Erythroblast (primary cell): ENCODE measurements at regions not wholly inside any gene's neighbourhood (a gene's known extent, or its start where the extent isn't known, plus 50 kb on each side); places are given as distances from the start of the nearest gene placed in this dataset.
A peak's percentile ranks its signal among the peaks of the same experiment; 100 is the strongest.
"Not testable (repeated sequence)": the region's sequence is repeated elsewhere in the genome, so short reads cannot be mapped to it uniquely, and the experiment has no call there.

ENCODE experiments used
- DNase-seq, 2 experiments: peaks; one replicate each; lab custom pipeline; 2025; lab: John Stamatoyannopoulos, UW
- GATA1 ChIP-seq: IDR thresholded peaks from 2 replicates; pipeline ENCODE4 v1.6.1; 2011; ENCODE audit warnings: low read depth, mild to moderate bottlenecking, control low read depth, low read length, moderate library complexity
- POLR2A ChIP-seq: IDR thresholded peaks from 2 replicates; pipeline ENCODE4 v1.6.1; 2011; ENCODE audit warnings: mild to moderate bottlenecking, low read length

DNA sequence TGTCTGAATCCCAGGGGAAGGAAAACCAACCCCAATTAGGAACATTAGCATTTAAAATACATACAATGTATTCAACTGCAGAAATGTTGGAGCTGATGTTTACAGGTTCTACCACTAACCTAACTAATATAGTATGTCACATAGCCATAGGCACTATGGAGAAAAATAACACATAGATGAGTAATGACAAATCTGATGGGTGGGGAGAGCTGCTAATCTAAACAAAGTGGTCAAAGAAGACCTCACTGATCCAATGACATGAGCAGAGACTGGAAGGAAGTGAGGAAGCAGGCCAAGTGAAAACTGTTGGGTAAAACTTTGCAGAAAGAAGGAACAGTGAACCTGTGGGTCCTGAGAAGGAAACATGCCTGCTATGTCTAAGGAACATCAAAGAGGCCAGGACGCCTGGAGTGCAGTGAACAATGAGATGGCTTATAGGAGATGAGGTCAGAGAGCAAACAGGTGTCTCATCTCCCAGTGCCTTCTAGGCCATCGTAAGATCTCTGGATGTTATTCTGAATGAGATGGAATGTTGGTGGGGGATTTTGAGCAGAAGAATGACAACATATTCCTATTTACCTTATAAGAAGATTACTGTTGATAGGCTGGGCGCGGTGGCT, 135.7 kb downstream of the ALDH8A1 start:
- DNase-seq, result no peak

DNA sequence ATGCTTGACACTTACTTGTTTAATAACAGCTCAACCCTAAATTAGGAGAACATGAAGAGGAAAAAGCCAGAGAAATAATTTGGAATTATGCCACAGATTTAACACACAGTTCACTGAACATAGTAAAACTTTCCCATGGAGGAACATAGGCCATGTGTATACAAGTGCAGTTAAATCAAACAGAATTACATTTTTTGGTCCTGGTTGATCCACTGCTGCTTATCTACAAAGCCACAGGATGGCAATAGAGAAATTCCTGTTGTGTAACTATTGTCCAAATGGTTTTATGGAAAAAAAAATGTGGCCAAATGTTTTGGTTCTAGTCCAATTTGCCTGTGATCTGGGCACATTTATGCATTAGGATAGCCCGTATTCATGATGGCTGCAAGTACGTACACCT, 136.8 kb downstream of the ALDH8A1 start:
- DNase-seq, result no peak
- TF ChIP-seq GATA1, result no peak
- TF ChIP-seq POLR2A, result no peak

More for the DNA sequence above, 135.7 kb downstream of the ALDH8A1 start:
- TF ChIP-seq GATA1 (no peak), POLR2A (no peak)

DNA sequence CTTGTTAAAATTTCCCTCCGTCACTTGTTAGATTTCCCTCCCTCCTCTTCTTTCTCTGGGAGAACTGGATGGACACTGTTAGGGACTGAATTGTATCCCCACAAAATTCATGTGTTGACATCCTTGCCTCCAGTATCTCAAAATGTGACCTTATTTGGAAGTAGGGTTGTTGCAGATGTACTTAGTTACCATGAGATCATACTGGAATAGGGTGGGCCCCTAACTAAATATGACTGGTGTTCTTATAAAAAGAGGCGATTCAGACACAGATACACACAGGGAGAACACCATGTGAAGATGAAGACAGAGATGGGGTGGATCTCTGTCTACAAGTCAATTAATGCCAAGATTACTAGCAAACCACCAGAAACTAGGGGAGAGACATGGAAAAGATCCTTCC, 139.5 kb downstream of the ALDH8A1 start:
- DNase-seq, result no peak

DNA sequence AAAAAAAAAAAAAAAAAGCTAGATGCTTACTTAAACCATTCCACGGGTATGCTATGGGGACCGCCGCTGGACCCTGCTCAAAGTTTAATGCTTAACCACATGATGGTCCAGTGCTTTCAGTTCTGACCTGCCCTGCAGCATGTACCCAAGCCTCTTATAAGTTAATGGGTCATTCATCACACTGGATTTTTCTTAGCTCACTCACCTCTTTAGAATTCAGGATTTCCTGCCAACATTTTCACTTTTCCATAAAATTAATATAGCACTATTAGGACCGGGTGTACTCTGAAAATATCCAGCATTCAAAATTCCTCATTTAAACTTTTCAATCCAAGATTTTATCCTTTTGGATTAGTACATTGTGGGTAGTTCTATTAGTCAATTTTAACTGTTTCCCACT, 140.8 kb downstream of the ALDH8A1 start:
- no peak for DNase-seq
- no peak for TF ChIP-seq GATA1
- TF ChIP-seq POLR2A, result no peak

More for the DNA sequence above, 139.5 kb downstream of the ALDH8A1 start:
- no peak for TF ChIP-seq GATA1

DNA sequence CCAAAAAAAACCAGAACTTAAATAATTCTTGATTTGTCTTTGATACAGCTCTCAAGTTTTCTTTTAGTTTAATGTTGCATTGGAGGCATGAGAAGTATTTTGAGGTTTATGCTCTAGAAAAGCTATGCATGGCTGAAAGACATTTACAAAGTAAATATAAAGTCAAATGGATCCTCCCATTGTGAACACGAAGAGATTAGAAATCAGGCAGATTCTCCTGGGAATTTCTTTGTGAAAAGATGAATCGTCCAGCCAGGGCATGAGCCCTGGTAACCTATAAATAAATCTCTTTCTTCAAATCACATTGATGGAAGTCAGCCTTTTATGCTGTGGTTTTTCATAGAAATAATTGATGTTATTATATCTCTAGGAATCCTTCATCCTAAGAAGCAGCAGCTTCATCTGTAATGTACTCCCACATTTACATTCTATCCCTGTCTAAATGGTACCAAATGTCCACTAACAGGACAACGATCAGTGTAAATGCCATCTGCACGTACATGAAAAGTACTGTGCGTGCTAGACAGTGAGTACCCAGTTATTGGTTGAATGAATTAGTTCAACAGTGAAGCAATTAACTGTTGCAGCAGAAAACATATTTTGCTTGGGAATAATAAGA, 143.6 kb downstream of the ALDH8A1 start:
- no peak for TF ChIP-seq GATA1
- TF ChIP-seq POLR2A, result no peak
- DNase-seq, result no peak

DNA sequence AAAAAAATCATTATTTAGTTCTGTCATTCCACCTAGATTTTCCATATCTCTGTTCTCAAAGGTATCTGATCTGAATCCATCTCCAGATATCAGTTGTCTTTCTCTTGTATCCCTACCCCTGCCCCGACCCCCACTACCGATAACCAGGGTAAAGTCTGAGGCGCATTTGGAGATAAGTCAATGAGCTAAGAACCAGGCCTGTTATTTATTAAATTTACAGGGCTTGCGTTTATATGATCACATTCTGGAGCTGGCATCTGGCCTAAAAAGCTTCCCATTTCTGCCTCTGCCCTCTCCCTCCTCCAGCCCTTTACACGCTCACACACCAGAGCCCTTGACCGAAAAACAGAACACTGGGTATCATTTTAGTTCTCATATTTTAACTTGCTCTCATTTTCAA, 144.7 kb downstream of the ALDH8A1 start:
- TF ChIP-seq GATA1, result no peak
- no peak for TF ChIP-seq POLR2A
- DNase-seq, result no peak

DNA sequence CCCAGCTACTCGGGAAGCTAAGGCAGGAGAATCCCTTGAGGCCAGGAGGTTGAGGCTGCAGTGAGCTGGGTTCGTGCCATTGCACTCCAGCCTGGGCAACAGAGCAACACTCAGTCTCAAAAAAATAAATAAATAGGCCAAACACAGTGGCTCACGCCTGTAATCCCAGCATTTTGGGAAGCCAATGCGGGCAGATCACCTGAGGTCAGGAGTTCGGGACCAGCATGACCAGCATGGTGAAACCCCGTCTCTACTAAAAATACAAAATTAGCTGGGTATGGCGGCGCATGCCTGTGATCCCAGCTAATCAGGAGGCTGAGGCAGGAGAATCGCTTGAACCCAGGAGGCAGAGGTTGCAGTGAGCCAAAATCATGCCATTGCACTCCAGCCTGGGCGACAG, 145.6 kb downstream of the ALDH8A1 start:
- not testable (repeated sequence) for DNase-seq

DNA sequence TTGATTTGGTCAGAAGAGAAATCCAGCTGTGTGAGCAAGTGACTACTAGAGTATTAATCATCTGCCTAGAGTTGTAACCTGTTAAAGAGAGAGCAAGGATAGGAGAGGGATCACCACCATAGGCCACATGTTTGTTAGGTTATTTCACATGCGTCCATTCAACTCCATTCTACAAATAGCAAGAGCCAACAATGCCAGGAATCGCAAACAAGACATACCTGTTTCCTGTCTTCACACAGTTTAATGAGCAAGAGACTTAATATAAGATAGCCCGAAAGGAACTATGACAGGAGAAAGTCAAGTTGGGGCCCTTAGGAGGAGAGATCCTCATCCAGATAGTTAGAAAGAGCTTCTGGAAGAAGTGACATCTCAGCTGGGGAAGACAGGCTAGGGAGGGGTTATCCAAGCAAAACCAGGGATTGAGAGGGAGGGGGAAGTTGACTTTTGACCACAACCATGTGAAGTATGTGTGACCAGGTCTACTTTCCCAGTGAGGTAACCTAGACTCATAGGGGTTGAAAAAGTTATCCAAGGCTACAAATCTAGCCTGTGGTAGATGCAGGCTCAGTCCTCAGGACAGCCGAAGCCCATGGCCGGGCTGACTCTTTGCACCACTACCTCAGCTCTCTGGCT, 147.4 kb downstream of the ALDH8A1 start:
- DNase-seq, result no peak
- TF ChIP-seq GATA1 (no peak), POLR2A (no peak)

DNA sequence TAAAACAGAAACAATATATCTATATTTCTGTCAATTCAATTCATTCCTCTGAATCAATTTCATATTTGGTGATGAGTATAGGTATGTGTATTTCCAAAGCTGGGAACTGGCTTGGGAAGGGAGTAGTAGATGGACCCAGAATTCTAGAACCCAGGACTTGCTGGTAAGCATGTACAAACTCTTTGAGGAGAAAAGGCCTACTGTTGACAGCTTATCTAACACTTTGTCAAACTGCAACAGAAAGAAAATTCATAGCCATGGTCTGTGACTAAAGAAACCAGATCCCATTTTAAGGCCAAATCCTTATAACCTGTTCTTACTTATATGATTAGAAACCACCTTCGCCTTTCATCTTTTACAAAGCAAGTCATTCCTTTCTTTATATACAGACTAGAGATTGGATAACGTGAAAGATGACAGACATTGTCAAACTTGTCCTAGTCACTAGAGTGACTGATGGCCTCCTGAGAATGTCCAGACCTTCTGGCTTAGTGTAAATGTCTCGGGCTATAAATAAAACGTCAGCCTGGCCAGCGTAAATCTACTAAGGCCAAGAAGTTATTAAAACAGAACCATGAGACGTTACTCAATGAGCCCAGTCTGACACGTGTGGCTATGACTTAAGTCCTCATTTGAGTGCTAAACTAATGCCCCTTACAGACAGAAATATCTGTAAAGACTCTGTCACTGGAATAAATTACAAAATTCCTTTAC, 152.3 kb downstream of the ALDH8A1 start:
- no peak for TF ChIP-seq POLR2A
- TF ChIP-seq GATA1, result no peak
- DNase-seq, result no peak

DNA sequence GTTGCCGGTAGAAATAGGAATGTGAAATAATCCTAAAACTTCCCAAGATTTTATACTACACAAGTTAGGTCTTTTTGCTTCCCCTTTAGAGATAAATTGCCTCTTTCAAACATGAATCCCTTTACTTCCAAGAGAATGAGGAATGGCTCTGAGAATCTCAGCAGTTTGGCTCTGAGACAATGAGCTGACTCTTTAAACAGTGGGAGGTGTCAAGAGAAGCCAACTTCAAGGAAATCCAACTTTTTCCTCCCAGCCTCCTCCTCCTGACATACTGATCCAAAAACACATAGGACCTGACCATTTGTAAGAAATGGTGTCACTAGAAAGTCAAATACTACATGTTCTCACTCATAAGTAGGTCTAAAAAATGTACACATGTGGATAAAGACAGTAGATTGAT, 154.2 kb downstream of the ALDH8A1 start:
- no peak for TF ChIP-seq POLR2A
- no peak for TF ChIP-seq GATA1
- DNase-seq, result no peak

DNA sequence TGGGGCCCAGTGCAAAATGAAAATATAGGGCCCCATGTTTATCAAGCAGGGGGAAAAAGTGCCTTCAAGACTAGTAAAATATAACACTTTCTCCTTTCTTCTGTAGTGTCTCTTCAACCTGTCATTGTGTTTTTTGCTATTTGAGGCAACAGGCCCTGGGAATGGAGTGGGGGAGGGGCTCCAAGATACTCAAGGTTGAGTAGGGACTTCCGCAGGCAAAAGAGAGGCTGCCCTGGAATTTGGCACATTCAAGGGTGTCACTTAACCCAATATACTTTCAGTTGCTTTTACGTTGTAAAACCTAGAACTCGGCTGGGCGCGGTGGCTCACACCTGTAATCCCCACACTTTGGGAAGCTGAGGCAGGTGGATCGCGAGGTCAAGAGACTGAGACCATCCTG, 154.9 kb downstream of the ALDH8A1 start:
- no peak for DNase-seq
- TF ChIP-seq POLR2A, result no peak
- no peak for TF ChIP-seq GATA1

DNA sequence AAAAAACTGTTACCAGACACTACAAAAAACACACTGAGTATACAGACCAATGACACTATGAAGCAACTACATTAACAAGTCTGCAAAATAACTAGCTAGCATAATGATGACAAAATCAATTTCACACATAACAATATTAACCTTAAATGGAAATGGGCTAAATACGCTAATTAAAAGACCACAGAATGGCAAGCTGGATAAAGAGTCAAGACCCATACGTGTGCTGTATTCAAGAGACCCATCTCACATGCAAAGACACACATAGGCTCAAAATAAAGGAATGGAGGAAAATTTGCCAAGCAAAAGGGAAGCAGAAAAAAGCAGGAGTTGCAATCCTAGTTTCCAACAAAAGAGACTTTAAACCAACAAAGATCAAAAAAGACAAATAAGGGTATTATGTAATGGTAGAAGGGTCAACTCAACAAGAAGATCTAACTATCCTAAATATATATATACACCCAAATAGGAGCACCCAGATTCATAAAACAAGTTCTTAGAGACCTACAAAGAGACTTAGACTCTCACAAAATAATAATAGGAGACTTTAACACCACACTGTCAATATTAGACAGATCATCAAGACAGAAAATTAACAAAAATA, 158.6 kb downstream of the ALDH8A1 start:
- peak in 1 of 2 experiments; percentile 6 for DNase-seq

DNA sequence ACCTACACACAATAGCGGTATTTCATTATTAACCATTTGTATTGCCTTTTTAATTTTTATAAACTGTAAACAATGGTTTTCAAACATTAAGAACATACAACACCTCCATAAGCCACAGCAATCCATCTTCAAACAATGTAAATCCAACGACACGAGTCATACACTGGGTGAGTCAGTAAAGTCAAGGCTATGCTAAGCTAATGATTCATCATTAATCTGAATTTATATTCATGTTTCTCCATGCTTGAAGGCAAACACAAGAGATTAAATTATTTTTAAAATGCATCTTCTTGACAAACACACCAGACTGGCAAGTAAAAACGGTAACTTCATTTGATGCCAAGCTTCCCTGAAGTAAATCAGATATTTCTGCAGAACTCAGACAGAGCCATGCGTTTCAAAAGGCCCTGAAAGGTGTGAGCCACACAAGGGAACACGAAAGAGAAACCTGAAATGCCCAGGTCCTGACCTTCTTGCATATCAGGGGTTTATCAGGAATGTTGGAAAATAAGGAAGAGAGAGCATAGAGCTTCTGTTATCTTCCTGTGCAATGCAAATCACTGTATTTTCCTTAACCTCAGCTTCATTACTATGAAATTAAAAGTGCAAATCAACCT, 162.5 kb downstream of the ALDH8A1 start:
- DNase-seq, result no peak

More for the DNA sequence above, 162.5 kb downstream of the ALDH8A1 start:
- no peak for TF ChIP-seq POLR2A
- TF ChIP-seq GATA1, result no peak
